ENCODE measurements at regions not wholly inside any gene's neighbourhood (a gene's known extent, or its start where the extent isn't known, plus 50 kb on each side); places are given as distances from the start of the nearest gene placed in this dataset.

DNA sequence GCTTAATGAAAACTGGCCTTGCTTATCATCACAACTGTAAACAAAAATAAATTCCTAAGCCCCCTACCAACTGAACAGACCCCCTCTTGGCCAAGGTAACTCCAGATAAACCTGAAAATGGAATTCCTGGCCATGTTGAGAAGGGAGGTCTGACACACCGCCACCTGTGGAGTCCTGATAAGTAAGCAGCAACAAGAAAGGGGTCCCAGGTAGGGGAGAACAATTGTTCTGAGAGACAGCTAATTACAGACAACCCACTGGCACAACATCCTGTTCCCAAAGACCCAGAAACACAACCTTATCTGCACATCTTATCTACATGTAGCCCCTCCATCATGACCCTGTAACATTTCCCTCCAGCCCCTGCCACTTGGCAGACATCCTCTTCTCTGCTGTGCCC is 91.2 kb upstream of the TNR start:
- H3K27me3 Mint-ChIP-seq (ENCODE audit: low read depth), result no peaks in the 10 kb centered on the region
- DNase-seq, result no peak

More for the DNA sequence above, 91.2 kb upstream of the TNR start:
- H2BK120ac ChIP-seq (ENCODE audit: low read depth, low read length, poor library complexity, severe bottlenecking), result no peak overlapping the region
- no peaks in the 10 kb centered on the region for H3K27me3 ChIP-seq (ENCODE audit: insufficient read depth, low read length)
- H3K4me2 ChIP-seq (ENCODE audit: insufficient read depth, insufficient read length, low read length), result no peak overlapping the region
- H3K23me2 ChIP-seq (ENCODE audit: insufficient read length, low read depth, low read length, poor library complexity, severe bottlenecking), result no peaks in the 10 kb centered on the region
- H3K9ac ChIP-seq (ENCODE audit: extremely low read depth, insufficient read length, low read length), result no peak overlapping the region
- no peak overlapping the region for H3K23ac ChIP-seq (ENCODE audit: insufficient read length, low read depth, low read length)
- no peak overlapping the region for H2BK15ac ChIP-seq (ENCODE audit: low read depth, low read length)
- peaks cover 2 to 4% (median 4%) of the 10 kb centered on the region in 3 experiments; a peak in 5 of 7 replicates for H3K36me3 Mint-ChIP-seq (ENCODE audit: insufficient read depth in 1 of 3, low read depth in 3 of 3)
- no CpG with 5 or more reads among the region's 1 CpG for WGBS (ENCODE audit: extremely low coverage, insufficient read length, low lambda C conversion rate)
- no peak overlapping the region for H2BK12ac ChIP-seq (ENCODE audit: insufficient read length, low read depth, low read length)
- H3K14ac ChIP-seq (ENCODE audit: insufficient read depth, low read length), result no peak overlapping the region
- H3K79me1 ChIP-seq (ENCODE audit: insufficient read depth, low read depth, low read length, poor library complexity, severe bottlenecking), result no peaks in the 10 kb centered on the region
- no peak overlapping the region for H3K18ac ChIP-seq (ENCODE audit: insufficient read length, low read depth, low read length)
- no peak overlapping the region for H4K8ac ChIP-seq (replicated peaks; ENCODE audit: insufficient read length, low read depth, low read length)
- TF ChIP-seq, protein P1, sequence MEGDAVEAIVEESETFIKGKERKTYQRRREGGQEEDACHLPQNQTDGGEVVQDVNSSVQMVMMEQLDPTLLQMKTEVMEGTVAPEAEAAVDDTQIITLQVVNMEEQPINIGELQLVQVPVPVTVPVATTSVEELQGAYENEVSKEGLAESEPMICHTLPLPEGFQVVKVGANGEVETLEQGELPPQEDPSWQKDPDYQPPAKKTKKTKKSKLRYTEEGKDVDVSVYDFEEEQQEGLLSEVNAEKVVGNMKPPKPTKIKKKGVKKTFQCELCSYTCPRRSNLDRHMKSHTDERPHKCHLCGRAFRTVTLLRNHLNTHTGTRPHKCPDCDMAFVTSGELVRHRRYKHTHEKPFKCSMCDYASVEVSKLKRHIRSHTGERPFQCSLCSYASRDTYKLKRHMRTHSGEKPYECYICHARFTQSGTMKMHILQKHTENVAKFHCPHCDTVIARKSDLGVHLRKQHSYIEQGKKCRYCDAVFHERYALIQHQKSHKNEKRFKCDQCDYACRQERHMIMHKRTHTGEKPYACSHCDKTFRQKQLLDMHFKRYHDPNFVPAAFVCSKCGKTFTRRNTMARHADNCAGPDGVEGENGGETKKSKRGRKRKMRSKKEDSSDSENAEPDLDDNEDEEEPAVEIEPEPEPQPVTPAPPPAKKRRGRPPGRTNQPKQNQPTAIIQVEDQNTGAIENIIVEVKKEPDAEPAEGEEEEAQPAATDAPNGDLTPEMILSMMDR (conservative IDR thresholded peaks at IDR 0.05), result no peak
- no peak overlapping the region for H3K56ac ChIP-seq (ENCODE audit: insufficient read length, low read depth, low read length)
- H3K9me3 ChIP-seq (ENCODE audit: control insufficient read depth, low read depth, low read length), result no peaks in the 10 kb centered on the region
- H3K4ac ChIP-seq (ENCODE audit: low read depth, low read length), result no peak overlapping the region
- H4K20me1 ChIP-seq (ENCODE audit: control insufficient read depth, insufficient read depth, insufficient read length), result no peaks in the 10 kb centered on the region
- H3K4me1 ChIP-seq (ENCODE audit: insufficient read depth, low read length), result peaks cover 4% of the 10 kb centered on the region; the same call in 1 of the 2 replicates
- H3K27ac Mint-ChIP-seq, result peak overlapping the region; percentile 9 to 31 (median 19); a peak in 4 of 7 replicates
- H3K79me2 ChIP-seq (ENCODE audit: insufficient read depth, low read length), result no peaks in the 10 kb centered on the region
- peaks cover 3 to 6% of the 10 kb centered on the region in 2 experiments for H3K9me3 Mint-ChIP-seq
- no peak overlapping the region for H3T11ph ChIP-seq (ENCODE audit: low read length)
- no peak overlapping the region for H2AK5ac ChIP-seq (ENCODE audit: insufficient read length, low read length)
- no peak overlapping the region for H4K91ac ChIP-seq (ENCODE audit: insufficient read length, low read depth, low read length)
- H4K5ac ChIP-seq (ENCODE audit: insufficient read length, low read depth, low read length), result no peak overlapping the region
- no peak overlapping the region for H2AFZ ChIP-seq (ENCODE audit: low read length)
- H2BK5ac ChIP-seq (ENCODE audit: insufficient read length, low read length), result no peak overlapping the region
- no peak overlapping the region for H2BK20ac ChIP-seq (ENCODE audit: low read depth, low read length, poor library complexity, severe bottlenecking)
- H3K4me1 Mint-ChIP-seq, result peaks cover 47 to 49% of the 10 kb centered on the region in 2 experiments
- peak overlapping the region; percentile 4; a peak in 1 of 5 replicates for H3K4me3 Mint-ChIP-seq
- H3K27ac ChIP-seq (ENCODE audit: insufficient read length, low read depth, low read length), result no peak overlapping the region

Data from H9 (cell line).